ENCODE measurements at regions not wholly inside any gene's neighbourhood (a gene's known extent, or its start where the extent isn't known, plus 50 kb on each side); places are given as distances from the start of the nearest gene placed in this dataset.

DNA sequence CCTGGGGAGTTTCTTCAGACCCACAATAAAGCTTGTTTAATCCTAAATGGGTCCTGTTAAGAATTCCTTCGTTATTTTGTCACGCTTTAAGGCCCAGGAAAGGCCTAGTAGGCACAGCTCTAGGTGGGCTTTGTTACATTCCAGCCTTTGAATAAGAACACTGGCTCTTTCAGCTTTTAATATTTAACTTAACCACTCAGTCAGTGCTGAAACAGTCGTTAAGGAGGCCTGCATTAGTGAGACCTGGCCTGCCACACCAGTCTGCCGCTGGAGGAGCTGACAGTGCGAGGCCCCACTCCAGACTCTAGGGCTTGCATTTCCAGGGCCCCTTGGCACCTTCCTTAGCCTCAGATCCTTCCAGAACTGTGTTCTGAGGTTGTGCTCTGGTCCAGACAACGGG is 351.4 kb downstream of the GLRX3 start:
- TF ChIP-seq, protein P1, sequence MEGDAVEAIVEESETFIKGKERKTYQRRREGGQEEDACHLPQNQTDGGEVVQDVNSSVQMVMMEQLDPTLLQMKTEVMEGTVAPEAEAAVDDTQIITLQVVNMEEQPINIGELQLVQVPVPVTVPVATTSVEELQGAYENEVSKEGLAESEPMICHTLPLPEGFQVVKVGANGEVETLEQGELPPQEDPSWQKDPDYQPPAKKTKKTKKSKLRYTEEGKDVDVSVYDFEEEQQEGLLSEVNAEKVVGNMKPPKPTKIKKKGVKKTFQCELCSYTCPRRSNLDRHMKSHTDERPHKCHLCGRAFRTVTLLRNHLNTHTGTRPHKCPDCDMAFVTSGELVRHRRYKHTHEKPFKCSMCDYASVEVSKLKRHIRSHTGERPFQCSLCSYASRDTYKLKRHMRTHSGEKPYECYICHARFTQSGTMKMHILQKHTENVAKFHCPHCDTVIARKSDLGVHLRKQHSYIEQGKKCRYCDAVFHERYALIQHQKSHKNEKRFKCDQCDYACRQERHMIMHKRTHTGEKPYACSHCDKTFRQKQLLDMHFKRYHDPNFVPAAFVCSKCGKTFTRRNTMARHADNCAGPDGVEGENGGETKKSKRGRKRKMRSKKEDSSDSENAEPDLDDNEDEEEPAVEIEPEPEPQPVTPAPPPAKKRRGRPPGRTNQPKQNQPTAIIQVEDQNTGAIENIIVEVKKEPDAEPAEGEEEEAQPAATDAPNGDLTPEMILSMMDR (optimal IDR thresholded peaks at IDR 0.05 in 1 of 3, IDR thresholded peaks at IDR 0.05 in 1 of 3, conservative IDR thresholded peaks at IDR 0.05 in 1 of 3; ENCODE audit: extremely low read depth in 1 of 3, insufficient read depth in 2 of 3, low read length in 3 of 3) = no peak
- TF ChIP-seq EZH2 (IDR thresholded peaks at IDR 0.05; ENCODE audit: low read length) = no peak
